MCF 10A (cell line): ENCODE measurements at regions not wholly inside any gene's neighbourhood (a gene's known extent, or its start where the extent isn't known, plus 50 kb on each side); places are given as distances from the start of the nearest gene placed in this dataset.

Experiments
- BruUV-seq: library from RNA; stranded (reverse); fragments of 400-500 nt; replicated peaks from 2 replicates; lab custom pipeline; 2021; lab: Mats Ljungman, UMichigan
- CTCF ChIA-PET: fragments of 300-600 bp; sonication (Branson Sonifier 250); formaldehyde crosslinking; extraction: SDS; loops from one replicate; lab custom pipeline; 2021; ENCODE audit warnings: antibody characterized with exemption, inconsistent platforms; lab: Yijun Ruan, JAX
- POLR2A ChIA-PET: fragments of 300-600, 350-650 bp; sonication (Branson Sonifier 250); formaldehyde crosslinking; extraction: SDS; loops from one replicate; lab custom pipeline; 2020; ENCODE audit warnings: antibody characterized with exemption, inconsistent platforms; lab: Yijun Ruan, JAX
- DNase-seq: peaks from one replicate; pipeline ENCODE4 v3.0.0-alpha.2; 2018; ENCODE audit not compliant: unreplicated experiment
- H3K27ac Mint-ChIP-seq: one replicate; pipeline ENCODE4 v1.8.0; 2022; ENCODE audit warnings: mild to moderate bottlenecking, low read depth, mixed read lengths; ENCODE audit not compliant: unreplicated experiment
- H3K27me3 Mint-ChIP-seq: one replicate; pipeline ENCODE4 v1.8.0; 2022; ENCODE audit warnings: mixed read lengths; ENCODE audit not compliant: insufficient read depth, unreplicated experiment
- H3K36me3 Mint-ChIP-seq: one replicate; pipeline ENCODE4 v1.8.0; 2022; ENCODE audit warnings: mild to moderate bottlenecking, moderate library complexity, mixed read lengths; ENCODE audit not compliant: insufficient read depth, unreplicated experiment
- H3K4me1 Mint-ChIP-seq: one replicate; pipeline ENCODE4 v1.8.0; 2022; ENCODE audit warnings: mixed read lengths; ENCODE audit not compliant: insufficient read depth, unreplicated experiment
- H3K4me3 Mint-ChIP-seq: one replicate; pipeline ENCODE4 v1.8.0; 2022; ENCODE audit warnings: mild to moderate bottlenecking, moderate library complexity, mixed read lengths; ENCODE audit not compliant: unreplicated experiment
- H3K9me3 Mint-ChIP-seq: one replicate; pipeline ENCODE4 v1.8.0; 2022; ENCODE audit warnings: mixed read lengths; ENCODE audit not compliant: unreplicated experiment
- intact Hi-C: fragments of 100-400 bp; cut with micrococcal nuclease; formaldehyde crosslinking; loops from 2 replicates; pipeline ENCODE4 v1.14.1; 2022
- TF ChIP-seq, protein P1 (sequence below): fragments of 200-600 bp; IDR thresholded peaks from one replicate; pipeline ENCODE4 v1.8.0; 2022; ENCODE audit warnings: antibody characterized with exemption, mild to moderate bottlenecking; ENCODE audit not compliant: unreplicated experiment

DNA sequence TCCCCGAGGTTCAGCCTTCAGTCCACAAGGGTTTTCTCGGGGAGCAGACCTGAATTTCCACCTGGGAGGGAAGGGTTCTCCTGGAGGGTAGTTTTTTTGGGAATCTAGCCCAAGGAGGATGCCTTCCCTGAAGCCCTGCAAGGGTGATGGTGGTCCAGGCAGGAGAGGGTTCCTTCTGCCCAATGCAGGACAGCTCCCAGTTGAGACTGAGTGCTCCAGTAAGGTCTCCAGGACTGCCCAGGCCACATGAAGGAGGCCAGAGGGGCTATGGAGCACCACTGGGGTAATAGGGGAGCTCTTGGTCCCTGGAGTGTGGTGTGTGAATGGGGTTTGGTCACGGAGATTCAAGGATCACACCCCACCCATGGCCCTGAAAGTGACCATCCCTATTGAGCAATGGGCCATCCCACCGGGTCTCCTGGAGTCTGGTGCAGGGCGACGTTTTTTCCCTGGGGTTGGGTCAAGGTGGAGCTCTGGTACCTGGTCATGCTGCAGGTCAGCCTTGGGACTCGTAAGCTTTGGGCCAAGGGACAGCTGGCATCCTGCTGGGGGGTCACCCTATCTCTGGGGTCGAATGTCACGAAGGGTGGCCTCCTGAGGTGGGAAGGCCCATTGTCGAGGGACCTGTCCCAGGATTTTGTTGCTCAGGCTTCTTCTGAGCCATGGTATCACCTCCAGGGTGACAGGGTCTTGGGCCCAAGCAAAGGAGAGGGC lies 196.5 kb downstream of the UBE3A start:
- Mint-ChIP-seq H3K9me3 (no peaks in the 10 kb centered on the region), H3K4me1 (no peaks in the 10 kb centered on the region), H3K27me3 (no peaks in the 10 kb centered on the region), H3K36me3 (no peaks in the 10 kb centered on the region), H3K27ac (no peak overlapping the region), H3K4me3 (no peak overlapping the region)
- CTCF ChIA-PET: interaction anchor here (0.6 kb wide), 1 partner anchor 18 kb away, joined by 3 read pairs; no protein-coding TSS in a partner anchor
- intact Hi-C loops: no loop called here
- POLR2A ChIA-PET: no interaction called here
- DNase-seq: no peak
- BruUV-seq: no TSS peak
- TF ChIP-seq, protein P1, sequence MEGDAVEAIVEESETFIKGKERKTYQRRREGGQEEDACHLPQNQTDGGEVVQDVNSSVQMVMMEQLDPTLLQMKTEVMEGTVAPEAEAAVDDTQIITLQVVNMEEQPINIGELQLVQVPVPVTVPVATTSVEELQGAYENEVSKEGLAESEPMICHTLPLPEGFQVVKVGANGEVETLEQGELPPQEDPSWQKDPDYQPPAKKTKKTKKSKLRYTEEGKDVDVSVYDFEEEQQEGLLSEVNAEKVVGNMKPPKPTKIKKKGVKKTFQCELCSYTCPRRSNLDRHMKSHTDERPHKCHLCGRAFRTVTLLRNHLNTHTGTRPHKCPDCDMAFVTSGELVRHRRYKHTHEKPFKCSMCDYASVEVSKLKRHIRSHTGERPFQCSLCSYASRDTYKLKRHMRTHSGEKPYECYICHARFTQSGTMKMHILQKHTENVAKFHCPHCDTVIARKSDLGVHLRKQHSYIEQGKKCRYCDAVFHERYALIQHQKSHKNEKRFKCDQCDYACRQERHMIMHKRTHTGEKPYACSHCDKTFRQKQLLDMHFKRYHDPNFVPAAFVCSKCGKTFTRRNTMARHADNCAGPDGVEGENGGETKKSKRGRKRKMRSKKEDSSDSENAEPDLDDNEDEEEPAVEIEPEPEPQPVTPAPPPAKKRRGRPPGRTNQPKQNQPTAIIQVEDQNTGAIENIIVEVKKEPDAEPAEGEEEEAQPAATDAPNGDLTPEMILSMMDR: no peak

DNA sequence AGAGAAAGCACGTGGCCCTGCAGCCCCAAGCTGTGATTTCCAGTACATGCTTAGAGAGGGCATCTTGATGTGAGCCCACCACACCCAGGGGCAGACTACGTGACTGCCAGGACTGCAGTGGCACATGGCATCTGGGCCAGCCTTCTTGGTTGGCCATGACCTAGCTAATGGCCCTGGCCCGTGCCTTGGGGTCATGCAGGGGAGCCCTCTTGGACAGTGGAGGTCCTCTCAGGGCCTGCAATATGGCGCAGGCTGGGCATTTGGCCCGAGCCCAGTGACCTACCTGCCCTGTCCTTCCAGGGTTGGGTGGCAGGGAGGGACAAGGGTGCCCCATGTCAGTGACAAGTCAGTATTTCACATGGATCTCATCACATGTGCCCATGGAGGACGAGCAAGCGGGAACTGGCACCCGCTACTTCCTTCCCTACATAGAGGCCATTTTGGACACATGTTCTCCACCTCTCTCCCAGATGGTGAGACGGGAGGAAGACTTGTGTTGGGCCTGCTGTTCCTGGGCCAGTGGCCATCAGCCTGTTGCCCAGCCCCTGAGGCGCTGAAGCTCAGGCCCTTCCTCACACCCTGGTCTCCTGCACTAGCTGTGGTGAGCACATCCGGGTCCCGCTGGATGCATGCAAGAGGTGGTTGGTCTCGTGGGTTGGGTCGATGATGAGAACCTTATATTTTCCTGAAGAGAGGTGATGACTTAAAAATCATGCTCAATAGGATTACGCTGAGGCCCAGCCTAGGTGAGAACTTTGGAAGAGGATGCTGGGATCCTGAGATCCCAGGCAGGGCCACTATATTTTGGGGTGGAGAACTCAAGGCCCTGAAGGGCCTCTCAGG lies 195.6 kb downstream of the UBE3A start:
- no peaks in the 10 kb centered on the region for H3K9me3 Mint-ChIP-seq
- no peaks in the 10 kb centered on the region for H3K27me3 Mint-ChIP-seq
- H3K4me3 Mint-ChIP-seq: no peak overlapping the region
- DNase-seq: no peak
- H3K4me1 Mint-ChIP-seq: no peaks in the 10 kb centered on the region
- ChIA-PET CTCF (no interaction called here), POLR2A (no interaction called here)
- no peaks in the 10 kb centered on the region for H3K36me3 Mint-ChIP-seq
- H3K27ac Mint-ChIP-seq: no peak overlapping the region
- intact Hi-C loops: no loop called here
- TF ChIP-seq, protein P1: no peak
- no TSS peak for BruUV-seq

DNA sequence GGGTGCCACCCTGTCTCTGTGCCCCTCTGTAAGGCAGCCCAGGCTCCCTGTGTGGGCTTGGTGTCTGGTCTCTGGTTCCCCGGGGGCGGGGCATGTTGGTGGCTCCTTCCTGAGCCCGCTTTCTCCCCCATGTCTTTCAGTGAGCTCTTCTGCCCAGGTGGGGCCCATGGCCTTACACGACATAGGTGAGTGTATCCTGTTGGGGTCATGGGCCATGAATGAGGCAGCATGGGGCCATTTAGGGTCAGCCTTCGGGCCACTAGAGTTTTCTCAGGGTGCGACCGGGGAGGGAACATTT lies 195.1 kb downstream of the UBE3A start:
- Mint-ChIP-seq H3K27ac (no peak overlapping the region), H3K4me3 (no peak overlapping the region), H3K27me3 (no peaks in the 10 kb centered on the region), H3K9me3 (no peaks in the 10 kb centered on the region), H3K36me3 (no peaks in the 10 kb centered on the region), H3K4me1 (no peaks in the 10 kb centered on the region)
- ChIA-PET POLR2A (no interaction called here), CTCF (no interaction called here)
- TF ChIP-seq, protein P1: no peak
- intact Hi-C loops: no loop called here
- DNase-seq: no peak
- no TSS peak for BruUV-seq

DNA sequence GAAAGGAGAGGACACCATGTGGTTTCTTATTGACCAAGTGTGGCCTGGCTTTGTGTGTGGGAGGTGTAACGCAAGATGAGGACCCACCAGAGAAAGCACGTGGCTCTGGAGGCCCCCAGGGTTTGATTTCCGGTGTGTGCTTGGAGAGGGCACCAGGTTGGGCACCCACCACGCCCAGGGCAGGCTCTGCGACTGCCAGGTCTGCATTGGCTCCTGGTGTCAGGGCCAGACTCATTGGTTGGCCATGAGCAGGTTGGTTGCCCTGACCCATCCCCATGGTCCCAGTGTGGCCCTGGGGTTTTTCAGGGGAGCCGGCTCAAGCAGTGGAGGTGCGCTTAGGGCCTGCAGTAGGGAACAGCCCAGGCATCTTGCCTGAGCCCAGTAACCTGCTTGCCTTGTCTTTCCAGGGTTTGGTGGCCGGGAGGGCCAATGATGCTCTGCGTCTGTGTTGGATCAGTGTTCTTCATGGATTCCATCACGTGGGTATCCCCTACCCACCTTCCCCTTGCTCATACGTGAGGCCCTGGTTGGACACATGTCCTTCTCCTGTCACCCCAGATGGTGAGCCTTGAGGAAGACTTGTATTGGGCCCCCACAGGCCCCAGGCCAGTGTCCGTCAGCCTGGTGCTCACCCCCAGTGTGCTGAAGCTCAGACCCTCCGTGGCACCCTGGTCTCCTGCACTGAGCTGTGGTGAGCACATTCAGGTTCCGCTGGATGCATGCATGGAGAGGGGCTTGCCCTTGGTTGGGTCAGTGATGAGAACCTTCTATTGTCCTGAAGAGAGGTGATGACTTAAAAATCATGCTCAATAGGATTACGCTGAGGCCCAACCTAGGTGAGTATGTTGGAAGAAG lies 193.9 kb downstream of the UBE3A start:
- no peak for DNase-seq
- intact Hi-C loops: no loop called here
- Mint-ChIP-seq H3K4me1 (no peaks in the 10 kb centered on the region), H3K4me3 (no peak overlapping the region), H3K27ac (no peak overlapping the region), H3K36me3 (no peaks in the 10 kb centered on the region), H3K27me3 (no peaks in the 10 kb centered on the region), H3K9me3 (peaks cover 8% of the 10 kb centered on the region)
- BruUV-seq: no TSS peak
- POLR2A ChIA-PET: no interaction called here
- TF ChIP-seq, protein P1: no peak
- CTCF ChIA-PET: no interaction called here
